A549 (cell line): ENCODE measurements at regions not wholly inside any gene's neighbourhood (a gene's known extent, or its start where the extent isn't known, plus 50 kb on each side); places are given as distances from the start of the nearest gene placed in this dataset.

Experiments
- ATAC-seq, 2 experiments: fragments of 200-7000 bp in 1 of 2; fragments of >200 bp in 1 of 2; cut with Nextera tagmentation in 1 of 2; cut with Tn5 transposase in 1 of 2; 3 replicates each; pipeline versions ENCODE4 v1.8.0 to v1.9.1; 2018 to 2020; ENCODE audit warnings: mild to moderate bottlenecking in 1 of 2, moderate library complexity in 1 of 2
- CTCF ChIA-PET: fragments of 300-600 bp; sonication (Branson Sonifier 250); formaldehyde crosslinking; extraction: SDS; loops from one replicate; lab custom pipeline; 2021; ENCODE audit warnings: antibody characterized with exemption, inconsistent platforms; lab: Yijun Ruan, JAX
- POLR2A ChIA-PET: fragments of 350-600 bp; formaldehyde crosslinking; extraction: SDS; loops from one replicate; lab custom pipeline; 2021; ENCODE audit warnings: antibody characterized with exemption, inconsistent platforms; lab: Yijun Ruan, JAX
- DNase-seq, 2 experiments: peaks; one replicate each; pipeline versions ENCODE4 v3.0.0 to v3.0.0-alpha.2; 2011 to 2016; ENCODE audit warnings: low read depth in 1 of 2, low spot score in 1 of 2
- FAIRE-seq: peaks from 2 replicates; lab custom pipeline; 2011; peaks lifted over from hg19 to GRCh38; lab: Jason Lieb, UNC
- H3K27ac ChIP-seq, 2 experiments: fragments of >200 bp; sonication (Bioruptor Twin); formaldehyde crosslinking; 3 replicates each; pipeline ENCODE4 v1.5.1; 2016 to 2017
- H3K4me1 ChIP-seq: fragments of >200 bp; sonication (Bioruptor Twin); formaldehyde crosslinking; 3 replicates; pipeline ENCODE4 v1.6.1; 2016
- H3K4me2 ChIP-seq: fragments of >200 bp; sonication (Bioruptor Twin); formaldehyde crosslinking; 3 replicates; pipeline ENCODE4 v1.6.1; 2016
- H3K4me3 ChIP-seq: fragments of >200 bp; sonication (Bioruptor Twin); formaldehyde crosslinking; 3 replicates; pipeline ENCODE4 v1.5.1; 2016
- H3K9me3 ChIP-seq: fragments of >200 bp; sonication (Bioruptor Twin); formaldehyde crosslinking; 3 replicates; pipeline ENCODE4 v1.6.1; 2016
- CEBPB ChIP-seq, 2 experiments: fragments of >200 bp in 1 of 2; sonication (Bioruptor Twin) in 1 of 2; formaldehyde crosslinking in 1 of 2; IDR thresholded peaks; 2 replicates each; pipeline ENCODE4 v1.6.1; 2012 to 2016
- EHF ChIP-seq: fragments of 250-450 bp; sonication (Bioruptor Pico); IDR thresholded peaks from 2 replicates; pipeline ENCODE4 v1.5.0; 2020; ENCODE audit warnings: mild to moderate bottlenecking
- FOSB ChIP-seq: fragments of 250-450 bp; sonication (Bioruptor Pico); IDR thresholded peaks from 2 replicates; pipeline ENCODE4 v1.5.0; 2020; ENCODE audit warnings: mild to moderate bottlenecking, moderate library complexity
- FOSL2 ChIP-seq, 2 experiments: fragments of 450-650 bp in 1 of 2; fragments of >200 bp in 1 of 2; sonication (Bioruptor Twin) in 1 of 2; formaldehyde crosslinking; IDR thresholded peaks; 2 replicates each; pipeline versions ENCODE4 v1.5.0 to v1.6.1; 2016 to 2020; ENCODE audit warnings: mild to moderate bottlenecking in 1 of 2, moderate library complexity in 1 of 2
- FOXS1 ChIP-seq: fragments of 250-450 bp; sonication (Bioruptor Pico); IDR thresholded peaks from 2 replicates; pipeline ENCODE4 v1.5.0; 2020; ENCODE audit warnings: mild to moderate bottlenecking, moderate library complexity
- HOXA7 ChIP-seq: fragments of 250-450 bp; sonication (Bioruptor Pico); IDR thresholded peaks from 2 replicates; pipeline ENCODE4 v1.5.0; 2020; ENCODE audit warnings: mild to moderate bottlenecking, moderate library complexity
- HOXB5 ChIP-seq: fragments of 250-450 bp; sonication (Bioruptor Pico); IDR thresholded peaks from 2 replicates; pipeline ENCODE4 v1.5.0; 2020; ENCODE audit warnings: mild to moderate bottlenecking, moderate library complexity
- JUNB ChIP-seq: fragments of >200 bp; sonication (Bioruptor Twin); formaldehyde crosslinking; IDR thresholded peaks from 2 replicates; pipeline ENCODE4 v1.6.1; 2016
- KDM1A ChIP-seq: fragments of 200-600 bp; sonication (generic); IDR thresholded peaks from 2 replicates; pipeline ENCODE4 v1.6.1; 2016; ENCODE audit warnings: low read depth, mild to moderate bottlenecking
- MAFK ChIP-seq: fragments of 450-650 bp; IDR thresholded peaks from 2 replicates; pipeline ENCODE4 v1.6.1; 2014; ENCODE audit not compliant: partially characterized antibody
- MYC ChIP-seq: IDR thresholded peaks from 2 replicates; pipeline ENCODE4 v1.6.1; 2012; ENCODE audit warnings: mild to moderate bottlenecking, inconsistent platforms, low read length, improper control_type of control experiment, borderline replicate concordance
- NR3C1 ChIP-seq: fragments of >200 bp; sonication (Bioruptor Twin); formaldehyde crosslinking; IDR thresholded peaks from 3 replicates; pipeline ENCODE4 v1.6.1; 2017
- RAD21 ChIP-seq, 2 experiments: fragments of >200 bp in 1 of 2; sonication (Bioruptor Twin) in 1 of 2; formaldehyde crosslinking in 1 of 2; IDR thresholded peaks in 1 of 2; conservative IDR thresholded peaks in 1 of 2; 2 replicates in 1 of 2; 3 replicates in 1 of 2; pipeline ENCODE4 v1.6.1; 2012 to 2018; ENCODE audit warnings: inconsistent platforms in 1 of 2
- RARB ChIP-seq: fragments of 250-450 bp; sonication (Bioruptor Pico); IDR thresholded peaks from 2 replicates; pipeline ENCODE4 v1.8.0; 2021; ENCODE audit warnings: mild to moderate bottlenecking, moderate library complexity
- RCOR1 ChIP-seq: fragments of 150-350 bp; IDR thresholded peaks from 2 replicates; pipeline ENCODE4 v1.6.1; 2014; ENCODE audit warnings: antibody characterized with exemption, low read length, low read depth
- TFCP2L1 ChIP-seq: fragments of 250-450 bp; sonication (Bioruptor Pico); IDR thresholded peaks from 2 replicates; pipeline ENCODE4 v1.5.0; 2021; ENCODE audit warnings: mild to moderate bottlenecking
- TP53 ChIP-seq: fragments of 250-450 bp; sonication (Bioruptor Pico); IDR thresholded peaks from 2 replicates; pipeline ENCODE4 v1.5.0; 2021; ENCODE audit warnings: mild to moderate bottlenecking, moderate library complexity
- ZC3H11A ChIP-seq: fragments of 450-650 bp; IDR thresholded peaks from 2 replicates; pipeline ENCODE4 v1.6.1; 2014; ENCODE audit warnings: antibody characterized with exemption, mild to moderate bottlenecking
- ZFP36 ChIP-seq: fragments of 450-650 bp; IDR thresholded peaks from 2 replicates; pipeline ENCODE4 v1.6.1; 2014; ENCODE audit warnings: borderline replicate concordance; ENCODE audit not compliant: partially characterized antibody
- WGBS: methylation state at CpG from one replicate; pipeline ENCODE4 v1.1.6; 2017; ENCODE audit errors: missing lambda C conversion rate; 5-methylcytosine and 5-hydroxymethylcytosine counted together
- TF ChIP-seq, protein P1 (sequence below): fragments of >200 bp; sonication (Bioruptor Twin); formaldehyde crosslinking; IDR thresholded peaks from 3 replicates; pipeline ENCODE4 v1.6.1; 2016
- TF ChIP-seq, protein P2 (sequence below): fragments of 200-600 bp; sonication (generic); IDR thresholded peaks from 2 replicates; pipeline ENCODE4 v1.6.1; 2016; ENCODE audit warnings: antibody characterized with exemption, mild to moderate bottlenecking, moderate library complexity
- TF ChIP-seq, protein P3 (sequence below): fragments of >200 bp; sonication (Bioruptor Twin); formaldehyde crosslinking; IDR thresholded peaks from 2 replicates; pipeline ENCODE4 v1.6.1; 2016

DNA sequence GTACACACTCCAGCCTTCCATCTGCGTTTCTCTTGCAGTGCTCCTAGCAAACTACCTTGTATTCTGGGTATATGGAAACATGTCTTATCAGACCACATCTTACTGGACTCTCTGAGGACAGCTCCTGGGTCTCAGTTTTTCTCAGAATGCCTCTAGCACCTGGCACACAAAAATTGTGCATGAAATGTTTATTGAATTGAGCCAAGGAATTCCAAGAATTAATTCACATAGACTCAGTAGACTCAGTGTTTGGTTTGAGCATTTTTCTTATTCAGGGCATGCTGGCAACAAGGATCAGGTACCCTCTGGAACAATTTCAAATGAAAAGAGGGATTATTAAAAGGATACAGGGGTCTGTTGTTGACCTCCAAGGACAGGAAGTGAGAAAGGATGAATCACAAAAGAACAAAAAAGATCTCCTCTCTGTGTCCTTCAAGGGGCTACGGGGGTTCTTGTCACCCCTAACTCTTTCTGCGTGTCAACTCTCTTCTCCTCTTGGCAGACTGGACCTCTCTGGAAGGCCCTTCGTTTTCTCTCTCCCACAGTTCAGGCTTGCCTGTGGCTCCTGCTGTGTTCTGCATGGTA is 270.0 kb upstream of the HES1 start:
- DNase-seq (no peak), FAIRE-seq (no peak), ATAC-seq (no peak)
- H3K27ac ChIP-seq = peak overlapping the region; percentile 24 to 62; a peak in 3 of 6 replicates
- peak overlapping the region; percentile 37; the same call in 2 of the 3 replicates for H3K4me2 ChIP-seq
- no peaks in the 10 kb centered on the region for H3K9me3 ChIP-seq
- CTCF ChIA-PET = no interaction called here
- 50% methylated on average over 4 of the region's 4 CpGs for WGBS
- POLR2A ChIA-PET = no interaction called here
- no peak overlapping the region for H3K4me3 ChIP-seq
- peaks cover 39% of the 10 kb centered on the region for H3K4me1 ChIP-seq
- no peak for TF ChIP-seq ZC3H11A
- TF ChIP-seq KDM1A = no peak
- no peak for TF ChIP-seq TP53 (CRISPR knock-in tag)
- no peak for TF ChIP-seq FOSB (CRISPR knock-in tag)
- TF ChIP-seq RCOR1 = no peak
- TF ChIP-seq MAFK = no peak
- TF ChIP-seq FOXS1 (CRISPR knock-in tag) = no peak
- TF ChIP-seq, protein P1, sequence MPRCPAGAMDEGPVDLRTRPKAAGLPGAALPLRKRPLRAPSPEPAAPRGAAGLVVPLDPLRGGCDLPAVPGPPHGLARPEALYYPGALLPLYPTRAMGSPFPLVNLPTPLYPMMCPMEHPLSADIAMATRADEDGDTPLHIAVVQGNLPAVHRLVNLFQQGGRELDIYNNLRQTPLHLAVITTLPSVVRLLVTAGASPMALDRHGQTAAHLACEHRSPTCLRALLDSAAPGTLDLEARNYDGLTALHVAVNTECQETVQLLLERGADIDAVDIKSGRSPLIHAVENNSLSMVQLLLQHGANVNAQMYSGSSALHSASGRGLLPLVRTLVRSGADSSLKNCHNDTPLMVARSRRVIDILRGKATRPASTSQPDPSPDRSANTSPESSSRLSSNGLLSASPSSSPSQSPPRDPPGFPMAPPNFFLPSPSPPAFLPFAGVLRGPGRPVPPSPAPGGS = no peak
- TF ChIP-seq ZFP36 = no peak
- TF ChIP-seq, protein P2, sequence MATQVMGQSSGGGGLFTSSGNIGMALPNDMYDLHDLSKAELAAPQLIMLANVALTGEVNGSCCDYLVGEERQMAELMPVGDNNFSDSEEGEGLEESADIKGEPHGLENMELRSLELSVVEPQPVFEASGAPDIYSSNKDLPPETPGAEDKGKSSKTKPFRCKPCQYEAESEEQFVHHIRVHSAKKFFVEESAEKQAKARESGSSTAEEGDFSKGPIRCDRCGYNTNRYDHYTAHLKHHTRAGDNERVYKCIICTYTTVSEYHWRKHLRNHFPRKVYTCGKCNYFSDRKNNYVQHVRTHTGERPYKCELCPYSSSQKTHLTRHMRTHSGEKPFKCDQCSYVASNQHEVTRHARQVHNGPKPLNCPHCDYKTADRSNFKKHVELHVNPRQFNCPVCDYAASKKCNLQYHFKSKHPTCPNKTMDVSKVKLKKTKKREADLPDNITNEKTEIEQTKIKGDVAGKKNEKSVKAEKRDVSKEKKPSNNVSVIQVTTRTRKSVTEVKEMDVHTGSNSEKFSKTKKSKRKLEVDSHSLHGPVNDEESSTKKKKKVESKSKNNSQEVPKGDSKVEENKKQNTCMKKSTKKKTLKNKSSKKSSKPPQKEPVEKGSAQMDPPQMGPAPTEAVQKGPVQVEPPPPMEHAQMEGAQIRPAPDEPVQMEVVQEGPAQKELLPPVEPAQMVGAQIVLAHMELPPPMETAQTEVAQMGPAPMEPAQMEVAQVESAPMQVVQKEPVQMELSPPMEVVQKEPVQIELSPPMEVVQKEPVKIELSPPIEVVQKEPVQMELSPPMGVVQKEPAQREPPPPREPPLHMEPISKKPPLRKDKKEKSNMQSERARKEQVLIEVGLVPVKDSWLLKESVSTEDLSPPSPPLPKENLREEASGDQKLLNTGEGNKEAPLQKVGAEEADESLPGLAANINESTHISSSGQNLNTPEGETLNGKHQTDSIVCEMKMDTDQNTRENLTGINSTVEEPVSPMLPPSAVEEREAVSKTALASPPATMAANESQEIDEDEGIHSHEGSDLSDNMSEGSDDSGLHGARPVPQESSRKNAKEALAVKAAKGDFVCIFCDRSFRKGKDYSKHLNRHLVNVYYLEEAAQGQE = no peak
- TF ChIP-seq, protein P3, sequence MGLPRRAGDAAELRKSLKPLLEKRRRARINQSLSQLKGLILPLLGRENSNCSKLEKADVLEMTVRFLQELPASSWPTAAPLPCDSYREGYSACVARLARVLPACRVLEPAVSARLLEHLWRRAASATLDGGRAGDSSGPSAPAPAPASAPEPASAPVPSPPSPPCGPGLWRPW = no peak
- TF ChIP-seq TFCP2L1 (CRISPR knock-in tag) = no peak
- TF ChIP-seq RARB (CRISPR knock-in tag) = no peak
- TF ChIP-seq FOSL2 (IDR thresholded peaks at IDR 0.05) = no peak
- no peak for TF ChIP-seq FOSL2 (CRISPR knock-in tag; IDR thresholded peaks at IDR 0.05)
- no peak for TF ChIP-seq NR3C1
- TF ChIP-seq HOXA7 (CRISPR knock-in tag) = no peak
- TF ChIP-seq HOXB5 (CRISPR knock-in tag) = no peak
- TF ChIP-seq JUNB = no peak
- no peak for TF ChIP-seq CEBPB (IDR thresholded peaks at IDR 0.05)
- no peak for TF ChIP-seq EHF (CRISPR knock-in tag)

DNA sequence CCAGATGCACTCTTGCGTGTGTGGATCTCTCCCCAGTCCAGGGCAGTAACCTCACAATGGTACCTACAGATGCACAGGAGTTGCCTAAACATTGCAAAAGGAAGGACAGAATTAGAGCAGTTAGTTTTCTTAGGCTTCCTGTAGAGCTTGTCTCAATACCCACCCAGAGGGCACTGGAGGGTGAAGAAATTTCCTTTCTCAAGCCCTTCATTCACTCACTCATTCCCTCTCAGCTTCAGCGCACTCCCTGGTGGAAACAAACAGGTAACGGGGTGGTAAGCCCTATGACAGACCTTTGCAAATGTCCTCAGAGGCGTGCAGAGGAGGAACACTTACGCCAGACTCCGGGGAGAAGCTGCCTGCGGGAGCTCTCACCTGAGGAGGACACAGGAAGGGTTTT is 267.4 kb upstream of the HES1 start:
- no peak overlapping the region for H3K4me3 ChIP-seq
- 95% methylated on average over 7 of the region's 7 CpGs for WGBS
- H3K27ac ChIP-seq = peak overlapping the region; percentile 74 to 83; a peak in 5 of 6 replicates
- TF ChIP-seq RAD21 (conservative IDR thresholded peaks at IDR 0.05 in 1 of 2, IDR thresholded peaks at IDR 0.05 in 1 of 2) = no peak
- TF ChIP-seq MYC = no peak
- no peak for TF ChIP-seq RARB (CRISPR knock-in tag)
- H3K4me1 ChIP-seq = peaks cover 63% of the 10 kb centered on the region
- no peak for FAIRE-seq
- CTCF ChIA-PET = no interaction called here
- POLR2A ChIA-PET = no interaction called here
- no peak for DNase-seq
- no peak for ATAC-seq
- H3K4me2 ChIP-seq = no peak overlapping the region
- no peaks in the 10 kb centered on the region for H3K9me3 ChIP-seq
